ENCODE measurements at regions not wholly inside any gene's neighbourhood (a gene's known extent, or its start where the extent isn't known, plus 50 kb on each side); places are given as distances from the start of the nearest gene placed in this dataset.

DNA sequence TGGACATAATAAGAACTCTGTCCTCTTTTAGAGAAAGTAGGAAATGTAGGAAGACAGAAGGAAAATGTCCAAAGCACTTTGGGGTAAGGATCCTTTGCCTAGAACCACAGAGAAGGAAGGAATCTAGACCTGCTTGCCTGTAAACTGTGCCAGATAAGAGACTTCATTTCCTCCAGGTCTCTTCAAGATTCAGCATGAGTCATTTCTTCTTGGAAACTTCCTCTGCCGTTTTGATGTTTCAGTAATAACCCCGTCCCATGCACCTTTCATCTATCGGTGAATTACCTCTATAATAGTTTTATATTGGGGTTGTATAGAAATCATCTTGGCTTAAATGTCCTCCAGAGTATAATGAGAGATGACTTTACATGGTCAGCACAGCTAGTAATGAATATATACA lies 63.2 kb upstream of the LRATD1 start:
- POLR2A ChIA-PET = no interaction called here
- Mint-ChIP-seq H3K27me3 (no peaks in the 10 kb centered on the region), H3K9me3 (no peaks in the 10 kb centered on the region), H3K4me1 (ENCODE audit: low read depth) (no peaks in the 10 kb centered on the region), H3K36me3 (ENCODE audit: low read depth) (no peaks in the 10 kb centered on the region), H3K4me3 (no peak overlapping the region), H3K27ac (no peak overlapping the region)
- no peak for DNase-seq
- intact Hi-C loops (cut with micrococcal nuclease) = no loop called here
- ATAC-seq = no peak
- TF ChIP-seq, protein P1, sequence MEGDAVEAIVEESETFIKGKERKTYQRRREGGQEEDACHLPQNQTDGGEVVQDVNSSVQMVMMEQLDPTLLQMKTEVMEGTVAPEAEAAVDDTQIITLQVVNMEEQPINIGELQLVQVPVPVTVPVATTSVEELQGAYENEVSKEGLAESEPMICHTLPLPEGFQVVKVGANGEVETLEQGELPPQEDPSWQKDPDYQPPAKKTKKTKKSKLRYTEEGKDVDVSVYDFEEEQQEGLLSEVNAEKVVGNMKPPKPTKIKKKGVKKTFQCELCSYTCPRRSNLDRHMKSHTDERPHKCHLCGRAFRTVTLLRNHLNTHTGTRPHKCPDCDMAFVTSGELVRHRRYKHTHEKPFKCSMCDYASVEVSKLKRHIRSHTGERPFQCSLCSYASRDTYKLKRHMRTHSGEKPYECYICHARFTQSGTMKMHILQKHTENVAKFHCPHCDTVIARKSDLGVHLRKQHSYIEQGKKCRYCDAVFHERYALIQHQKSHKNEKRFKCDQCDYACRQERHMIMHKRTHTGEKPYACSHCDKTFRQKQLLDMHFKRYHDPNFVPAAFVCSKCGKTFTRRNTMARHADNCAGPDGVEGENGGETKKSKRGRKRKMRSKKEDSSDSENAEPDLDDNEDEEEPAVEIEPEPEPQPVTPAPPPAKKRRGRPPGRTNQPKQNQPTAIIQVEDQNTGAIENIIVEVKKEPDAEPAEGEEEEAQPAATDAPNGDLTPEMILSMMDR (IDR thresholded peaks at IDR 0.05) = no peak
- CTCF ChIA-PET = interaction anchor here (1.4 kb wide), 1 partner anchor 11 kb away, joined by 6 read pairs; no protein-coding TSS in a partner anchor

GRCh38 chr2:14572633-14573032 lies 59.9 kb upstream of the LRATD1 start:
- CTCF ChIA-PET = no interaction called here

DNA sequence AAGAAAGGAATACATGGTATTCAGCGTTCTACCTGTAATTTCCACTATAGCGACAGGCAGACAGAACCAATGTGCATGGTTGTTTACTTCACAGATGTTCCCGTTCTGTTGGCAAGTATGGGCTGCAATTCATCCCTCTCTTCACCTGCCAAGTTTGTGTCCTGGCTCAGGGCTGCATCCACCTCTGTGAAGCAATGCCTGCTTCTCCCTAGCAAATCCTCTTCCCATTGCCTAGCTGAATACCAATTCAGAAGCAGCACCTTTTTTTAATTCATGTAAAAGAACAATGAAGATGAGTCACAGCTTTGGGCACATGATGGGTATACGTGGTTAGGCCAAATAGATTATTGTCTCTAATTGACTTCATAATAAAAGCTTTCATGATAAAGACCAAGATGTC lies 54.7 kb upstream of the LRATD1 start:
- ChIA-PET POLR2A (no interaction called here), CTCF (interaction anchor here (1.5 kb wide), 1 partner anchor 18 kb away, joined by 3 read pairs; no protein-coding TSS in a partner anchor)
- no peaks in the 10 kb centered on the region for H3K36me3 Mint-ChIP-seq (ENCODE audit: low read depth)
- DNase-seq = no peak
- intact Hi-C loops (cut with micrococcal nuclease) = no loop called here
- H3K9me3 Mint-ChIP-seq = no peaks in the 10 kb centered on the region
- H3K27ac Mint-ChIP-seq = no peak overlapping the region
- no peak for ATAC-seq
- H3K27me3 Mint-ChIP-seq = no peaks in the 10 kb centered on the region
- TF ChIP-seq, protein P1 (IDR thresholded peaks at IDR 0.05) = no peak
- H3K4me1 Mint-ChIP-seq (ENCODE audit: low read depth) = no peaks in the 10 kb centered on the region
- H3K4me3 Mint-ChIP-seq = no peak overlapping the region

More at GRCh38 chr2:14572633-14573032, 59.9 kb upstream of the LRATD1 start:
- Mint-ChIP-seq H3K9me3 (no peaks in the 10 kb centered on the region), H3K27me3 (no peaks in the 10 kb centered on the region), H3K27ac (no peak overlapping the region), H3K36me3 (ENCODE audit: low read depth) (no peaks in the 10 kb centered on the region), H3K4me1 (ENCODE audit: low read depth) (no peaks in the 10 kb centered on the region), H3K4me3 (no peak overlapping the region)
- intact Hi-C loops (cut with micrococcal nuclease) = no loop called here
- no peak for DNase-seq
- TF ChIP-seq, protein P1 (IDR thresholded peaks at IDR 0.05) = no peak
- POLR2A ChIA-PET = no interaction called here
- ATAC-seq = no peak

Measured in activated CD8-positive, alpha-beta T cell treated with anti-CD3 and anti-CD28 coated beads for 36 hours (primary cell).